Left ventricle myocardium inferior (tissue), 1 donor: ENCODE measurements at regions not wholly inside any gene's neighbourhood (a gene's known extent, or its start where the extent isn't known, plus 50 kb on each side); places are given as distances from the start of the nearest gene placed in this dataset.

Source experiments
- DNase-seq: peaks from one replicate; pipeline ENCODE4 v3.0.0-alpha.2; 2020
- H3K27ac ChIP-seq: fragments of 200-600 bp; replicated peaks from 2 replicates; pipeline ENCODE4 v1.8.0; 2021
- H3K27me3 ChIP-seq: fragments of 200-600 bp; 2 replicates; pipeline ENCODE4 v1.8.0; 2021; ENCODE audit warnings: low read depth
- H3K36me3 ChIP-seq: fragments of 200-600 bp; 2 replicates; pipeline ENCODE4 v1.8.0; 2021
- H3K4me1 ChIP-seq: fragments of 200-600 bp; 2 replicates; pipeline ENCODE4 v1.8.0; 2021
- H3K4me3 ChIP-seq: fragments of 200-600 bp; 2 replicates; pipeline ENCODE4 v1.8.0; 2021; ENCODE audit warnings: mild to moderate bottlenecking, moderate library complexity
- H3K9me3 ChIP-seq: fragments of 200-600 bp; replicated peaks from 2 replicates; pipeline ENCODE4 v1.8.0; 2021
- CTCF ChIP-seq: fragments of 200-600 bp; IDR thresholded peaks from 2 replicates; pipeline ENCODE4 v1.8.0; 2021; ENCODE audit warnings: antibody characterized with exemption, mild to moderate bottlenecking, borderline replicate concordance
- intact Hi-C: fragments of 100-400 bp; cut with micrococcal nuclease; formaldehyde crosslinking; loops from one replicate; pipeline ENCODE4 v1.11.0; 2022
- donor health status: DM: no; HTN: yes; CAD: no; lungs with severe emphysema.

GRCh38 chr7:12855036-12855435 lies 167.6 kb downstream of the ARL4A start:
- Histone ChIP-seq H3K27ac (no peak overlapping the region), H3K27me3 (no peaks in the 10 kb centered on the region), H3K36me3 (no peaks in the 10 kb centered on the region), H3K4me3 (no peak overlapping the region), H3K9me3 (no peaks in the 10 kb centered on the region), H3K4me1 (no peaks in the 10 kb centered on the region)
- no peak for DNase-seq
- intact Hi-C loops, result no loop called here
- TF ChIP-seq CTCF, result no peak

- Histone ChIP-seq H3K27me3 (no peaks in the 10 kb centered on the region), H3K36me3 (no peaks in the 10 kb centered on the region), H3K9me3 (no peaks in the 10 kb centered on the region), H3K4me3 (no peak overlapping the region), H3K4me1 (peaks cover 13% of the 10 kb centered on the region), H3K27ac (no peak overlapping the region)
- intact Hi-C loops, result no loop called here
- no peak for DNase-seq
- TF ChIP-seq CTCF, result no peak
Observed at GRCh38 chr7:12859761-12860160, 172.3 kb downstream of the ARL4A start.

GRCh38 chr7:12861070-12861469 lies 173.6 kb downstream of the ARL4A start:
- H3K36me3 ChIP-seq, result no peaks in the 10 kb centered on the region
- peaks cover 13% of the 10 kb centered on the region for H3K4me1 ChIP-seq
- H3K9me3 ChIP-seq, result no peaks in the 10 kb centered on the region
- H3K27me3 ChIP-seq, result no peaks in the 10 kb centered on the region
- intact Hi-C loops, result no loop called here
- no peak overlapping the region for H3K4me3 ChIP-seq
- no peak overlapping the region for H3K27ac ChIP-seq
- no peak for TF ChIP-seq CTCF
- DNase-seq, result no peak

- H3K9me3 ChIP-seq, result no peaks in the 10 kb centered on the region
- no peak for TF ChIP-seq CTCF
- H3K4me1 ChIP-seq, result peaks cover 13% of the 10 kb centered on the region
Observed at GRCh38 chr7:12862146-12862545, 174.7 kb downstream of the ARL4A start.

GRCh38 chr7:12864470-12865046 lies 177.1 kb downstream of the ARL4A start:
- DNase-seq, result no peak
- Histone ChIP-seq H3K27me3 (no peaks in the 10 kb centered on the region), H3K27ac (no peak overlapping the region), H3K36me3 (no peaks in the 10 kb centered on the region), H3K9me3 (no peaks in the 10 kb centered on the region), H3K4me1 (peaks cover 13% of the 10 kb centered on the region), H3K4me3 (no peak overlapping the region)
- TF ChIP-seq CTCF, result no peak
- intact Hi-C loops, result no loop called here

More at GRCh38 chr7:12862146-12862545, 174.7 kb downstream of the ARL4A start:
- Histone ChIP-seq H3K36me3 (no peaks in the 10 kb centered on the region), H3K27me3 (no peaks in the 10 kb centered on the region), H3K27ac (no peak overlapping the region), H3K4me3 (no peak overlapping the region)
- DNase-seq, result no peak
- intact Hi-C loops, result no loop called here
